Vagina (tissue), 2 donors: ENCODE measurements at regions not wholly inside any gene's neighbourhood (a gene's known extent, or its start where the extent isn't known, plus 50 kb on each side); places are given as distances from the start of the nearest gene placed in this dataset.
A peak's percentile ranks its signal among the peaks of the same experiment; 100 is the strongest.

Experiments
- DNase-seq, 2 donors: peaks; one replicate each; pipeline ENCODE4 v3.0.0-alpha.2; 2017; ENCODE audit errors: extremely low spot score in 2 of 2
- H3K27ac ChIP-seq: fragments of 200-600 bp; sonication (generic); one replicate; pipeline ENCODE4 v1.5.1; 2019
- H3K27me3 ChIP-seq: fragments of 200-600 bp; sonication (generic); one replicate; pipeline ENCODE4 v1.5.1; 2019
- H3K36me3 ChIP-seq, 2 donors: fragments of 200-600 bp; sonication (generic); one replicate each; pipeline ENCODE4 v1.5.1; 2017 to 2019
- H3K4me1 ChIP-seq: fragments of 200-600 bp; sonication (generic); one replicate; pipeline ENCODE4 v1.5.1; 2019
- H3K4me3 ChIP-seq, 2 donors: fragments of 200-600 bp; sonication (generic); 1 replicate in 1 of 2; 2 replicates in 1 of 2; pipeline ENCODE4 v1.5.1; 2016 to 2019
- H3K9me3 ChIP-seq: fragments of 200-600 bp; sonication (generic); one replicate; pipeline ENCODE4 v1.5.1; 2019
- POLR2A ChIP-seq, 2 donors: fragments of 450-650 bp; IDR thresholded peaks; one replicate each; pipeline ENCODE4 v1.6.1; 2017; ENCODE audit warnings: antibody characterized with exemption in 2 of 2, mild to moderate bottlenecking in 2 of 2, moderate library complexity in 2 of 2
- POLR2AphosphoS5 ChIP-seq, 2 donors: sonication (generic); formaldehyde crosslinking; IDR thresholded peaks; one replicate each; pipeline ENCODE4 v1.9.0; 2017; ENCODE audit warnings: antibody characterized with exemption in 2 of 2, mild to moderate bottlenecking in 2 of 2, low read depth in 1 of 2; ENCODE audit not compliant: insufficient read depth in 1 of 2
- intact Hi-C: fragments of 100-400 bp; cut with DNase I; formaldehyde crosslinking; loops from one replicate; pipeline ENCODE4 v1.15.1; 2023
- TF ChIP-seq, protein P1 (sequence below), 3 experiments: fragments of 450-650 bp in 2 of 3; fragments of 200-600 bp in 1 of 3; sonication (generic) in 1 of 3; IDR thresholded peaks; one replicate each; pipeline ENCODE4 v1.5.1; 2017 to 2019; ENCODE audit warnings: antibody characterized with exemption in 3 of 3, mild to moderate bottlenecking in 2 of 3, moderate library complexity in 2 of 3

DNA sequence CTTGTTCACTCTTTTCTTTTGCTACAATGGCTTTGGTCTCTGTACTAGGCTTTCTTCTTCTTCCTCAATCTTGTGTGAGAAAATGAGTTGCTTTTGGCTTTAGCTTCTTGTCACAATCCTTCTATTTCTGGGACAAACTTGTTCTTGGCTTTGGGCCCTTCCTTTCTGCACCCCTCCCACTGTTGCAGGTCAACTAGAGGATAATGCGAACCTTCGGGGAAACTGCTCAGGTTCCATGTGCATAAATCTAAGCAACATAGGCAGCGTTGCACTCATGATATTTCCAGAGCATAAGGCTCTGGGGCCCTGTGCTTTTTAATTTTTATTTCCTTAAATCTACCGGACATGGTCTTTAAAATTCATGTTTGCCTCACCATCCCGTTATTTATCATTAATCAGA is 89.8 kb upstream of the LRIG3 start:
- no peak for DNase-seq
- no peaks in the 10 kb centered on the region for H3K36me3 ChIP-seq
- TF ChIP-seq POLR2AphosphoS5 (IDR thresholded peaks at IDR 0.05; ENCODE audit: insufficient read depth in 1 of 2, low read depth in 1 of 2) (no peak), POLR2A (IDR thresholded peaks at IDR 0.05) (no peak)
- TF ChIP-seq, protein P1, sequence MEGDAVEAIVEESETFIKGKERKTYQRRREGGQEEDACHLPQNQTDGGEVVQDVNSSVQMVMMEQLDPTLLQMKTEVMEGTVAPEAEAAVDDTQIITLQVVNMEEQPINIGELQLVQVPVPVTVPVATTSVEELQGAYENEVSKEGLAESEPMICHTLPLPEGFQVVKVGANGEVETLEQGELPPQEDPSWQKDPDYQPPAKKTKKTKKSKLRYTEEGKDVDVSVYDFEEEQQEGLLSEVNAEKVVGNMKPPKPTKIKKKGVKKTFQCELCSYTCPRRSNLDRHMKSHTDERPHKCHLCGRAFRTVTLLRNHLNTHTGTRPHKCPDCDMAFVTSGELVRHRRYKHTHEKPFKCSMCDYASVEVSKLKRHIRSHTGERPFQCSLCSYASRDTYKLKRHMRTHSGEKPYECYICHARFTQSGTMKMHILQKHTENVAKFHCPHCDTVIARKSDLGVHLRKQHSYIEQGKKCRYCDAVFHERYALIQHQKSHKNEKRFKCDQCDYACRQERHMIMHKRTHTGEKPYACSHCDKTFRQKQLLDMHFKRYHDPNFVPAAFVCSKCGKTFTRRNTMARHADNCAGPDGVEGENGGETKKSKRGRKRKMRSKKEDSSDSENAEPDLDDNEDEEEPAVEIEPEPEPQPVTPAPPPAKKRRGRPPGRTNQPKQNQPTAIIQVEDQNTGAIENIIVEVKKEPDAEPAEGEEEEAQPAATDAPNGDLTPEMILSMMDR (IDR thresholded peaks at IDR 0.05): no peak
- H3K27me3 ChIP-seq: no peaks in the 10 kb centered on the region
- no peak overlapping the region for H3K27ac ChIP-seq
- no peaks in the 10 kb centered on the region for H3K9me3 ChIP-seq
- intact Hi-C loops: no loop called here
- no peak overlapping the region for H3K4me3 ChIP-seq
- no peaks in the 10 kb centered on the region for H3K4me1 ChIP-seq

DNA sequence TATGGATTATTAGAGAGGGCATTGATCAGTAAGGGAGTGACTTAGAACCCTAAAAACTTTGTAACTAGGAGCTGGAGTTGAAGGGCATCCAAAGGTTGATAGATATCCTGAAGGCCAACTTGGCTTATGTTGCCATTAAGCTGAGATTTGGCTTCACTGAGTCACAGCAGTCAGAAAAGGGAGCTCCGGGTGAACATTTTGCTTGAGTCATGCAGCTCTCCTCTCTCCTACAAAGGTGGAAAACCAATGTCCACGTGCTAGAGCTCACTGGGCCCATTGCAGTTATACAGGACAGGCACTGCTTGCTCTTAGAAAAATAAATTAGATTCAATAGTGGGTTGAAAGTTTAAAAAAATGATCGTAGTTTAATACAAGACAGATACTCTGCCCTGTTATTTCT is 87.3 kb upstream of the LRIG3 start:
- H3K27me3 ChIP-seq: no peaks in the 10 kb centered on the region
- no peak overlapping the region for H3K4me3 ChIP-seq
- no peak for TF ChIP-seq POLR2AphosphoS5 (IDR thresholded peaks at IDR 0.05; ENCODE audit: insufficient read depth in 1 of 2, low read depth in 1 of 2)
- TF ChIP-seq POLR2A (IDR thresholded peaks at IDR 0.05): no peak
- TF ChIP-seq, protein P1 (IDR thresholded peaks at IDR 0.05): no peak
- H3K27ac ChIP-seq: no peak overlapping the region
- no peak for DNase-seq
- no peaks in the 10 kb centered on the region for H3K4me1 ChIP-seq
- H3K36me3 ChIP-seq: no peaks in the 10 kb centered on the region
- no peaks in the 10 kb centered on the region for H3K9me3 ChIP-seq
- intact Hi-C loops: no loop called here

DNA sequence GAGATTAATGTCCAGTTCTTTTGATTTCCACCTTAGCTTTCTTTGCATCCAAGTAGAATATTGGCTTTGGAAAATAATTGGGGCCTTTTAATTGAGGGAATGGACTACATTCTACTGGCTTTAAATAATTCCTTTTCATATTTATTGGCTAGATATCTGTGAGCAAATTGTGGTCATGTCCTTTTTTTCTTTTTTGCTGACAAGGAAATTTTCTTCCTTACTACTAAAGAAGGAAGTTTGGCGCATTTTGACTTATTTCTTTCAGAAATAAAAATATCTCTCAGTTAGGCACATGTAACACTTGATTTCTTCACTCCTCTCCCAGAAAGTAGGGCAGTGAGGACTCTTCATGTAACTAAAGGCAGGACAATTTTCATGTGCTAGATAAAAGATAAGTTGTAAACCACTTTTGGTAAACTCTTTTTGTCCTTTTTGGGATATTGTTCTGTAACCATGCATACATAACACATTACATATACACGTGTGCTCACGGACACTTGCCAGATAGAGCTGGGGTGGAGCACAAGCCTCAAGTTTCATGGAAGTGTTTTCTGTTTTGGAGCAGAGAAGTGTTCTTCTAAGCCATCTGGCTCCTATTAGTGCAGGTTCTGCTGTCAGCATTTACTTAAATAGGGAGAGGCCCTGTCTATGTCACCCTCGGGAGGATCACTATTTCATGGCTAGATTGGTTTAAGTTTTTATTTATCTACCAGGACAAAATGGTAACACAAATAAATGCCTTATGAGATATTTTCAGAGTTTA is 85.1 kb upstream of the LRIG3 start:
- no peak for DNase-seq
- intact Hi-C loops: no loop called here
- no peaks in the 10 kb centered on the region for H3K4me1 ChIP-seq
- TF ChIP-seq POLR2AphosphoS5 (IDR thresholded peaks at IDR 0.05; ENCODE audit: insufficient read depth in 1 of 2, low read depth in 1 of 2) (no peak), POLR2A (IDR thresholded peaks at IDR 0.05) (no peak)
- TF ChIP-seq, protein P1 (IDR thresholded peaks at IDR 0.05): no peak
- no peak overlapping the region for H3K4me3 ChIP-seq
- H3K27me3 ChIP-seq: no peaks in the 10 kb centered on the region
- H3K36me3 ChIP-seq: no peaks in the 10 kb centered on the region
- no peaks in the 10 kb centered on the region for H3K9me3 ChIP-seq
- peak overlapping the region; percentile 30 for H3K27ac ChIP-seq

GRCh38 chr12:59004456-59004855 is 84.2 kb upstream of the LRIG3 start:
- intact Hi-C loops: no loop called here
- no peaks in the 10 kb centered on the region for H3K27me3 ChIP-seq
- no peaks in the 10 kb centered on the region for H3K9me3 ChIP-seq
- H3K36me3 ChIP-seq: no peaks in the 10 kb centered on the region
- no peak for TF ChIP-seq POLR2AphosphoS5 (IDR thresholded peaks at IDR 0.05; ENCODE audit: insufficient read depth in 1 of 2, low read depth in 1 of 2)
- TF ChIP-seq, protein P1 (IDR thresholded peaks at IDR 0.05): no peak
- TF ChIP-seq POLR2A (IDR thresholded peaks at IDR 0.05): no peak
- H3K4me1 ChIP-seq: no peaks in the 10 kb centered on the region
- H3K4me3 ChIP-seq: no peak overlapping the region
- H3K27ac ChIP-seq: peak overlapping the region; percentile 30
- DNase-seq: no peak

DNA sequence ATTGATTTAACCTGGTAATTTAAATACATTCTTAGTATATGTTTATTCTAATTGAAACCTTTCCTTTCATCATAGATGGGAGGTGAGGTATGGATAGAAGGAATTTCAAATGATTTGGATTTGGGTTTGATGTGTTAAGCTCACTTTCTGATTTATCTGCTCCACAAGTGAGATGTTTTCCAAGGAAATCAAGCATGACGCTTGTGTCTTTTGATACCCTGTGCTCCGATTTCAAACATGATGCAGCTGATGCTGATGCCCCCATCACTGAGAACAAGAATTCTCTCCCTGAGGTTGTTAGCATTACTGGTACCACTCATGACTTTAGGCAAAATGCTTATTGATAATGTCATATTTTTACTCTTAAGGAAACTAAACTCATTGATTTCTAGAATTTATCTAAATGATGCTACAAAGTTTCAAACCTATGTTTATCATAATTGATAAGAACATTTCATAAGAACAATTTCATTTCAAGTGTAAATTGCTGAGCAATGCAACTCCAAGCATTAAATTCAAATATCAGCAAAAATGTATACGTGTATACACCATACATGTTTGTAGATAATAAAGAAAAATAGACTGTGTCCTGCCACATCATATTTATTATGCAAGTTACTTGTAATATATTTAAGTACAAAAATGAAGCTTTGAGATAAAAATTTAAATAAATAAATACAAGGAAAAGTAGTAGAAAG is 75.5 kb upstream of the LRIG3 start:
- H3K9me3 ChIP-seq: no peaks in the 10 kb centered on the region
- no peak overlapping the region for H3K4me3 ChIP-seq
- no peaks in the 10 kb centered on the region for H3K4me1 ChIP-seq
- H3K27me3 ChIP-seq: no peaks in the 10 kb centered on the region
- no peak for DNase-seq
- H3K27ac ChIP-seq: no peak overlapping the region
- TF ChIP-seq POLR2AphosphoS5 (IDR thresholded peaks at IDR 0.05; ENCODE audit: insufficient read depth in 1 of 2, low read depth in 1 of 2) (no peak), POLR2A (IDR thresholded peaks at IDR 0.05) (no peak)
- TF ChIP-seq, protein P1 (IDR thresholded peaks at IDR 0.05): no peak
- intact Hi-C loops: no loop called here
- no peaks in the 10 kb centered on the region for H3K36me3 ChIP-seq
